DOHH2 (cell line): ENCODE measurements at regions not wholly inside any gene's neighbourhood (a gene's known extent, or its start where the extent isn't known, plus 50 kb on each side); places are given as distances from the start of the nearest gene placed in this dataset.

ENCODE experiments used
- H3F3A ChIP-seq: fragments of 200-600 bp; sonication (generic), shearing (Covaris generic); 2 replicates; pipeline ENCODE4 v1.6.0; 2016; ENCODE audit warnings: antibody characterized with exemption, mild to moderate bottlenecking; ENCODE audit not compliant: control insufficient read depth, insufficient read depth
- H3K27ac ChIP-seq: fragments of 200-600 bp; sonication (generic); 2 replicates; pipeline ENCODE4 v1.5.1; 2014; ENCODE audit warnings: low read depth, mild to moderate bottlenecking, low read length, moderate library complexity
- H3K27me3 ChIP-seq: fragments of 200-600 bp; sonication (generic); 2 replicates; pipeline ENCODE4 v1.6.1; 2014; ENCODE audit warnings: mild to moderate bottlenecking, low read length, mixed read lengths; ENCODE audit not compliant: control insufficient read depth
- H3K36me3 ChIP-seq: fragments of 200-600 bp; sonication (generic); 2 replicates; pipeline ENCODE4 v1.6.1; 2014; ENCODE audit warnings: mild to moderate bottlenecking, low read length, moderate library complexity, mixed read lengths; ENCODE audit not compliant: control insufficient read depth
- H3K4me1 ChIP-seq: fragments of 200-600 bp; sonication (generic); 2 replicates; pipeline ENCODE4 v1.6.1; 2014; ENCODE audit warnings: mild to moderate bottlenecking, low read length, mixed read lengths; ENCODE audit not compliant: control insufficient read depth
- H3K4me2 ChIP-seq: fragments of 200-600 bp; sonication (generic); 2 replicates; pipeline ENCODE4 v1.6.0; 2014; ENCODE audit warnings: mild to moderate bottlenecking, low read length, moderate library complexity
- H3K4me3 ChIP-seq: fragments of 200-600 bp; sonication (generic); 2 replicates; pipeline ENCODE4 v1.5.1; 2014; ENCODE audit warnings: mild to moderate bottlenecking, low read length, mixed read lengths
- H3K79me2 ChIP-seq: fragments of 200-600 bp; sonication (generic); 2 replicates; pipeline ENCODE4 v1.6.1; 2014; ENCODE audit warnings: mild to moderate bottlenecking, low read length, mixed read lengths; ENCODE audit not compliant: control insufficient read depth
- H3K9me2 ChIP-seq: fragments of 200-600 bp; sonication (generic); replicated peaks from 2 replicates; pipeline ENCODE4 v1.6.1; 2014; ENCODE audit warnings: mild to moderate bottlenecking, low read length, mixed read lengths; ENCODE audit not compliant: control insufficient read depth
- H3K9me3 ChIP-seq: fragments of 200-600 bp; sonication (generic); 2 replicates; pipeline ENCODE4 v1.6.1; 2014; ENCODE audit warnings: antibody characterized with exemption, low read length, mixed read lengths; ENCODE audit not compliant: control insufficient read depth, insufficient read depth
- H4K20me1 ChIP-seq: fragments of 200-600 bp; sonication (generic); 2 replicates; pipeline ENCODE4 v1.6.0; 2014; ENCODE audit warnings: low read depth, mild to moderate bottlenecking, antibody characterized with exemption, low read length, moderate library complexity; ENCODE audit not compliant: control insufficient read depth, insufficient read depth
- CTCF ChIP-seq: fragments of 200-600 bp; sonication (generic); IDR thresholded peaks from one replicate; pipeline ENCODE4 v1.5.1; 2014; ENCODE audit warnings: antibody characterized with exemption, mild to moderate bottlenecking, low read depth, low read length; ENCODE audit not compliant: poor library complexity, severe bottlenecking
- EZH2phosphoT487 ChIP-seq: fragments of 200-600 bp; sonication (generic); IDR thresholded peaks from 2 replicates; pipeline ENCODE4 v1.6.1; 2017; ENCODE audit warnings: borderline replicate concordance, mild to moderate bottlenecking, antibody characterized with exemption, low read length, moderate library complexity, mixed read lengths

DNA sequence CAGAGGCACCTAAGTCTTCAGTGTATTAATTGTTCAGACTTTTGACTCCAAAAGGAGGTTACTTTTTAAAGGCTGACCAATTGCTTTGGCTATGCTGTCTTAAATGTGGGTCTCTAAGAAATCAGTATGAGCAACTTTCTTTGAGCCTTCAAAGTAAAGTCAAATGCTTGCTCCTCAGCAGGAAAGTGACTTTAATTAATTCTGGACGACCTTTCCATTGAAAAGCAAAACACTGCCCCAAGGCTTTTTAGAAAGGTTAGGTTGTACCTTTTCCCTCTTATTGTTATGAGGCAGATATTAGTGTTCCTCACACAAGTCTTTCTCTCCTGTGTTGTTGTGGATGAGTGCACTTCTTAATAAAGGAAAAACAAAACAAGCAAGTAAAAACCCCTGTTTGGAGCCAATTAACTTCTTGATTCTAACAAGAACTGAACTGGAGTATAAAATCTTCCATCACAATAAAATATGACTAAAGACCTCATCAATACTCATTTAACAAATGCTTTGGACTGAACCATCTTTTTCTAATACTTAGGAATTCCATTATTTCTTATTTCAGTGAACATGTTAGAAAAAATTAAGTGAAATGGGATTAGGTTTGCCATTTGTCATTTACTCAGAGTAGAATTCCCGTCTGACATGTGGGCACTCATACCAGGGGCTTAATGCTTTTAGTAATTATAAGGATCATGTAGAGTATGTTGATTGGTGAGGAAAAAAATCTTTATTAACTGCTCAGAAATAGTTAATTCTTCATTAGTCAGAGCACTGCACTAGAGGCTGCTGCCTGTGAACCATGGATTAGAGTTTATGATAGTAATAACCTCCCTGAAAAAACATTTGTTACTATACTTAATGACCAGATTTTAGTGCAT, 159.1 kb upstream of the ZNF608 start:
- TF ChIP-seq EZH2phosphoT487 (no peak), CTCF (no peak)
- Histone ChIP-seq H3K4me2 (no peak overlapping the region), H3K9me2 (no peaks in the 10 kb centered on the region), H3F3A (no peaks in the 10 kb centered on the region), H3K79me2 (no peaks in the 10 kb centered on the region), H3K9me3 (no peaks in the 10 kb centered on the region), H3K36me3 (no peaks in the 10 kb centered on the region), H3K27me3 (no peaks in the 10 kb centered on the region), H3K27ac (no peak overlapping the region), H4K20me1 (no peaks in the 10 kb centered on the region), H3K4me3 (no peak overlapping the region), H3K4me1 (peaks cover 29% of the 10 kb centered on the region)

GRCh38 chr5:124906339-124907097, 160.1 kb upstream of the ZNF608 start:
- H3F3A ChIP-seq = no peaks in the 10 kb centered on the region
- H3K36me3 ChIP-seq = no peaks in the 10 kb centered on the region
- no peak overlapping the region for H3K27ac ChIP-seq
- H3K79me2 ChIP-seq = no peaks in the 10 kb centered on the region
- H3K4me1 ChIP-seq = peaks cover 26% of the 10 kb centered on the region
- H3K4me2 ChIP-seq = peak overlapping the region; percentile 29; the same call in 1 of the 2 replicates
- H3K9me2 ChIP-seq = no peaks in the 10 kb centered on the region
- H3K9me3 ChIP-seq = no peaks in the 10 kb centered on the region
- H3K27me3 ChIP-seq = no peaks in the 10 kb centered on the region
- no peak overlapping the region for H3K4me3 ChIP-seq
- no peaks in the 10 kb centered on the region for H4K20me1 ChIP-seq
- TF ChIP-seq EZH2phosphoT487 (no peak), CTCF (no peak)

GRCh38 chr5:124907098-124907644, 160.7 kb upstream of the ZNF608 start:
- 0 out of 2 replicates have a peak overlapping the region, but pooled peaks have one; percentile 29 for H3K4me2 ChIP-seq
- H3K9me3 ChIP-seq = no peaks in the 10 kb centered on the region
- no peaks in the 10 kb centered on the region for H4K20me1 ChIP-seq
- H3K36me3 ChIP-seq = no peaks in the 10 kb centered on the region
- H3K79me2 ChIP-seq = no peaks in the 10 kb centered on the region
- no peak for TF ChIP-seq EZH2phosphoT487
- TF ChIP-seq CTCF = no peak
- H3K27me3 ChIP-seq = no peaks in the 10 kb centered on the region
- H3F3A ChIP-seq = no peaks in the 10 kb centered on the region
- no peaks in the 10 kb centered on the region for H3K9me2 ChIP-seq
- H3K27ac ChIP-seq = no peak overlapping the region
- peaks cover 20% of the 10 kb centered on the region for H3K4me1 ChIP-seq
- H3K4me3 ChIP-seq = no peak overlapping the region
